Sigmoid colon (tissue), 6 donors: ENCODE measurements at regions not wholly inside any gene's neighbourhood (a gene's known extent, or its start where the extent isn't known, plus 50 kb on each side); places are given as distances from the start of the nearest gene placed in this dataset.
"Not testable (repeated sequence)": the region's sequence is repeated elsewhere in the genome, so short reads cannot be mapped to it uniquely, and the experiment has no call there.

ENCODE experiments used
- DNase-seq: peaks from one replicate; pipeline ENCODE4 v3.0.0-alpha.2; 2019
- H3K27ac ChIP-seq, 4 donors: fragments of 200-600 bp; sonication (generic); one replicate each; pipeline ENCODE4 v1.5.1; 2016 to 2019; ENCODE audit warnings: mild to moderate bottlenecking in 1 of 4
- H3K27me3 ChIP-seq, 3 donors: fragments of 200-600 bp; sonication (generic); one replicate each; pipeline ENCODE4 v1.5.1; 2019; ENCODE audit warnings: mild to moderate bottlenecking in 1 of 3
- H3K36me3 ChIP-seq, 4 donors: fragments of 200-600 bp; sonication (generic); one replicate each; pipeline ENCODE4 v1.5.1; 2016 to 2019
- H3K4me1 ChIP-seq, 4 donors: fragments of 200-600 bp; sonication (generic); one replicate each; pipeline ENCODE4 v1.5.1; 2017 to 2019
- H3K4me3 ChIP-seq, 4 donors: fragments of 200-600 bp; sonication (generic); one replicate each; pipeline ENCODE4 v1.5.1; 2017 to 2019; ENCODE audit warnings: mild to moderate bottlenecking in 2 of 4, moderate library complexity in 1 of 4
- H3K9me3 ChIP-seq, 4 donors: fragments of 200-600 bp in 3 of 4; sonication (generic) in 3 of 4; one replicate each; pipeline versions ENCODE4 v1.5.1 to v1.6.1; 2013 to 2019
- CTCF ChIP-seq, 4 experiments: fragments of 450-650 bp in 3 of 4; fragments of 200-600 bp in 1 of 4; IDR thresholded peaks; one replicate each; pipeline ENCODE4 v1.5.1; 2016 to 2019; ENCODE audit warnings: antibody characterized with exemption in 4 of 4, mild to moderate bottlenecking in 3 of 4, moderate library complexity in 2 of 4
- WGBS, 2 donors: extraction: QIAGEN DNeasy Blood & Tissue Kit; methylation state at CpG; one replicate each; pipeline ENCODE4 v1.1.7; 2013; 5-methylcytosine and 5-hydroxymethylcytosine counted together
- intact Hi-C: fragments of 100-400 bp; cut with DNase I; formaldehyde crosslinking; loops from one replicate; pipeline ENCODE4 v1.15.1; 2023
- donor health status: healthy with polysubstance abuse.
- donor health status: healthy.

- intact Hi-C loops, H3K27ac ChIP-seq, H3K4me3 ChIP-seq, H3K27me3 ChIP-seq, H3K36me3 ChIP-seq, H3K9me3 ChIP-seq, DNase-seq, H3K4me1 ChIP-seq: not testable (repeated sequence)
- WGBS, 2 donors: 75 to 80% methylated on average over 2 of the region's 2 CpGs
These were observed 177.7 kb downstream of the OR4F29 start for GRCh38 chr1:273772-274171.

GRCh38 chr1:267815-268214 lies 183.7 kb downstream of the OR4F29 start:
- H3K4me1 ChIP-seq, H3K27me3 ChIP-seq, H3K36me3 ChIP-seq, H3K4me3 ChIP-seq, H3K9me3 ChIP-seq, H3K27ac ChIP-seq, intact Hi-C loops: not testable (repeated sequence)
- peak; percentile 32 to 52 (median 44) for TF ChIP-seq CTCF (IDR thresholded peaks at IDR 0.05)
- 4 to 25% methylated on average over 5 of the region's 5 CpGs for WGBS, 2 donors
- DNase-seq: peak; percentile 75
